GM12873 (cell line): ENCODE measurements at regions not wholly inside any gene's neighbourhood (a gene's known extent, or its start where the extent isn't known, plus 50 kb on each side); places are given as distances from the start of the nearest gene placed in this dataset.

Source experiments
- TF ChIP-seq, protein P1 (sequence below): IDR thresholded peaks from 2 replicates; pipeline ENCODE4 v1.5.1; 2012; ENCODE audit warnings: low read depth, mild to moderate bottlenecking, moderate library complexity, low read length, control low read depth; ENCODE audit not compliant: insufficient read depth; ENCODE audit errors: missing control alignments

DNA sequence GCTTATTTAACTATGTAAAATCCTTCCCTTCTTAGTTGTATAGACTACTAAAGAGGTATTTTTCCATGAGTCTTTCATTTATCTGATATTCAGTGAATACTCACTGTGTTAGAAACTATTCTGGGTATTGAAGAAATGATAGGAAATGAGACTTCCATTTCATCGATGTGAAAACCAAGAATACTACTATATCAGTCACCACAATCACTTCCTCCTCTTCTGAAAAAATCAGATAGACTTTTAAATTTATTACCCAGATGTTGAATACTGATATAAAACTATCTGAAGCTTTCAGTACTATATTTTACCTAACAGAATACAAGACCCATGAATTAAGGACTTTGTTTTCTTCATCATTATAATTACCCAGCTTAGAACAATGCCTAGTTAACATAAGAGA is 1801.1 kb upstream of the CELF4 start:
- TF ChIP-seq, protein P1, sequence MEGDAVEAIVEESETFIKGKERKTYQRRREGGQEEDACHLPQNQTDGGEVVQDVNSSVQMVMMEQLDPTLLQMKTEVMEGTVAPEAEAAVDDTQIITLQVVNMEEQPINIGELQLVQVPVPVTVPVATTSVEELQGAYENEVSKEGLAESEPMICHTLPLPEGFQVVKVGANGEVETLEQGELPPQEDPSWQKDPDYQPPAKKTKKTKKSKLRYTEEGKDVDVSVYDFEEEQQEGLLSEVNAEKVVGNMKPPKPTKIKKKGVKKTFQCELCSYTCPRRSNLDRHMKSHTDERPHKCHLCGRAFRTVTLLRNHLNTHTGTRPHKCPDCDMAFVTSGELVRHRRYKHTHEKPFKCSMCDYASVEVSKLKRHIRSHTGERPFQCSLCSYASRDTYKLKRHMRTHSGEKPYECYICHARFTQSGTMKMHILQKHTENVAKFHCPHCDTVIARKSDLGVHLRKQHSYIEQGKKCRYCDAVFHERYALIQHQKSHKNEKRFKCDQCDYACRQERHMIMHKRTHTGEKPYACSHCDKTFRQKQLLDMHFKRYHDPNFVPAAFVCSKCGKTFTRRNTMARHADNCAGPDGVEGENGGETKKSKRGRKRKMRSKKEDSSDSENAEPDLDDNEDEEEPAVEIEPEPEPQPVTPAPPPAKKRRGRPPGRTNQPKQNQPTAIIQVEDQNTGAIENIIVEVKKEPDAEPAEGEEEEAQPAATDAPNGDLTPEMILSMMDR: no peak

DNA sequence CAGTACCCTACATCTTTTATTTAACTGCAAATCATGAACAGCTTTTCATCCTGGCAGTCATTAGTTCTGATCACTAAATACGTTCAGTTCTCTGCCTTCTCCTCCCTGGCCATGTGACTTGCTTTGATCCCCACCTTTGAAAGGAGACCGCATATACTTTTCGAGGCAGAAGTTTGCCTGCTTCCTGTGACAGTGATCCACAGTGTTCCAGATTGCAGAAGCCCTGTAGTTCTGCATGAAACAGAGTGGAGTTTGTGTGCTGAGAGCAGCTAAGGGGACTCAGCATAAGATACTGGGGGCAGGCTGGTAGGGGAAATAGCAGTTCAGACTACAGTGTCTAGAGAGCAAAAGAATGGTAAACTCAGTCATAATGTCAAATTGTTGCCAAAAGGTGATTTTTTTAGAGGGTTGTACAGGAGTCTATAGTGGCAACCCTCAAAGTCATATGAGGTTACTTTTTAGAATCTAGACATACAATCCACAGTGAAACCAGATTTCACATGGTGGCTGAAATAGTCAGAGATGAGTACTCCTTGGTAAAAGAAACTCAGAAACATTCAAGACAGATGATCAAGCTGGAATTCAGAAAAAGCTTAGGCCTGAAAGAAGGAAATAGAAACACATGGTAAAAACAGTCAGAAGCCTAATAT is 1800.4 kb upstream of the CELF4 start:
- TF ChIP-seq, protein P1: no peak

- TF ChIP-seq, protein P1: no peak
These were observed 1794.5 kb upstream of the CELF4 start for GRCh38 chr18:39360072-39360471.

DNA sequence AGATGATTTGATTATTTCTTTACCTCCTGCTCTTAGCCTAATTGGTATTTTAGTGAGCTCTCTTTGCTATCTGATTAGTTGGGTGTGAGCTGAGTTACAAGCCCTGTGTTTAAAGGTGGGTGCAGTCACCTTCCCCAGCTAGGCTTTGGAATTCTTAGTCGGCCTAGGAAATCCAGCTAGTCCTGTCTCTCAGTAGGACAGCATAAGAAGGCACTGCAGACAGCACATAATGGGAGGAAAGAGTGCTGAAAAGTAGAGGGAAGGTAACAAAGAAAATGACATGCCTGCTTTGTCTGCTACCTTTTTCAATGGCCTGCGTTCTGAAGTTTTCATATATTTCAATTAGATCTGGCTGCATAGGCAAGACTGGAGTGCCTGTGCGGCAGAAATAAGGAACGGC is 1794.0 kb upstream of the CELF4 start:
- TF ChIP-seq, protein P1: no peak

DNA sequence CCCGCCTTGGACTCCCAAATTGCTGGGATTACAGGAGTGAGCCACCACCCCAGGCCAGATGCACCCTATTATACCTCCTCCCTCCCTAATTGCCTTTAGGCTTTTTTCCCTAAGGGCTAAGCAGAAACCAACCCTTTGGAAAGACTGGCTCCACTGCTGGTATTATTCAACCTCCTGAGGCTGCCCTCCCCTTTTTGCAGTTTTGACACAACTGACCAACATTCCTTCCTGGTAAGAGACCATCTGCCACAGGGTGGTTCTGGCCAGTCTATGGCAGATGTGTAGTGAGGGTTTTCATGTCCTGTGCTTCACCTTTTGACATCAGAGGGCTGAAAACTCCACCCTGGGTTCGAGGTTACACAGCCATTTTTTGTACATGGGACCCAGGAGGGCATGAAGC is 1785.3 kb upstream of the CELF4 start:
- TF ChIP-seq, protein P1: no peak

DNA sequence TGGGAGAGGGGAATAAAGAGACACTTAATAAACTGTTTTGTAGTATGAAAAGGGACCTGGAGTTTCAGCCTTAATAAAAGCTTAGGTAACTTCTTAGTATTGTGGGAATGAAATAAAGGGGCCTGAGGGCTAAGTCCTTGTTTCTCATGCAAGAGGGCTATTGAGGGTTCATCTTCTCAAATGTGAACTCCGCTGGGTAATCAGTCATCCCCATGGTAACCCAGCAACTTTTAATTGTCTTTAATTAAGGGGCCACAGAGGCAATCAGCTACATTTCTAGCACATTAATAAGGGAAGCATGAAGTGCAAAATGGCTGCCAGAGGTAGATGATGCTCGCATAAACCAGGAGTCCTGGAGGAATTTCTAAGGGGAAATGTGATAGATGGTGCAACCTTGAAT is 1784.2 kb upstream of the CELF4 start:
- TF ChIP-seq, protein P1: no peak

GRCh38 chr18:39348757-39349156 is 1783.2 kb upstream of the CELF4 start:
- TF ChIP-seq, protein P1: no peak

DNA sequence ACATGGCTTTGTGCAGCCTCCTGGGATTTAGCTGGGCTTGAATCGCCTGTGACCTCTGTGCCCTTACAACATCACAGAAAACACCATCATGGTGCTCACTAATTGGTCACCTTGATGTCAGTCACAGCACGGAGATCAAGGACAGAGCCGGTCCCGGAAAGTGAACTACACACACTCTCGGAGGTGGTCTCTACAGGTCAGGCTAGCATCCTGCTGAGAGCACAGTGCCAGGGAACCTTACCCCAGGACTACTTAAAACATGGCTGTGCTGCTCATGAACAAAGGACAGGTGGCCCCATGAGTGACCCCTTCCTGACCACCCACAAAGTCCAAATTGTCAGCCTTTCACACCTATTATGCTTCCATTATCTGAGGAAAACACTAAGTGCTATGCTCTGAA is 1782.1 kb upstream of the CELF4 start:
- TF ChIP-seq, protein P1: no peak
